AG04450 (cell line): ENCODE measurements at regions not wholly inside any gene's neighbourhood (a gene's known extent, or its start where the extent isn't known, plus 50 kb on each side); places are given as distances from the start of the nearest gene placed in this dataset.

ENCODE experiments used
- CTCF ChIA-PET: fragments of 300-600, 350-600 bp; formaldehyde crosslinking; extraction: SDS; loops from one replicate; lab custom pipeline; 2022; ENCODE audit warnings: antibody characterized with exemption, inconsistent platforms; lab: Charles Lee
- POLR2A ChIA-PET: fragments of 350-600 bp; formaldehyde crosslinking; extraction: SDS; loops from one replicate; lab custom pipeline; 2021; ENCODE audit warnings: antibody characterized with exemption, inconsistent platforms; lab: Yijun Ruan, JAX
- DNase-seq: peaks from one replicate; pipeline ENCODE4 v3.0.0-alpha.2; 2011; ENCODE audit warnings: low read depth, low spot score
- H3K27ac ChIP-seq: one replicate; pipeline ENCODE4 v1.5.1; 2012; ENCODE audit warnings: low read depth, low read length, control low read depth
- H3K27me3 ChIP-seq: one replicate; pipeline ENCODE4 v1.6.0; 2012; ENCODE audit warnings: low read length; ENCODE audit not compliant: control insufficient read depth, insufficient read depth
- H3K4me3 ChIP-seq: 2 replicates; pipeline ENCODE4 v1.5.1; 2011; ENCODE audit warnings: mild to moderate bottlenecking, low read depth, low read length, control low read depth
- H3K9me3 ChIP-seq: 2 replicates; pipeline ENCODE4 v1.5.1; 2012; ENCODE audit warnings: low read length; ENCODE audit not compliant: control insufficient read depth, insufficient read depth
- CTCF ChIP-seq: IDR thresholded peaks from 2 replicates; pipeline ENCODE4 v1.5.1; 2011; ENCODE audit warnings: low read depth, low read length, control low read depth, inconsistent platforms

- no peak for TF ChIP-seq CTCF
- DNase-seq = no peak
- Histone ChIP-seq H3K27me3 (no peaks in the 10 kb centered on the region), H3K27ac (no peak overlapping the region), H3K9me3 (no peaks in the 10 kb centered on the region), H3K4me3 (no peak overlapping the region)
- POLR2A ChIA-PET = no interaction called here
- CTCF ChIA-PET = no interaction called here
Measured at GRCh38 chr5:169433221-169433651, 132.3 kb upstream of the SLIT3 start.

DNA sequence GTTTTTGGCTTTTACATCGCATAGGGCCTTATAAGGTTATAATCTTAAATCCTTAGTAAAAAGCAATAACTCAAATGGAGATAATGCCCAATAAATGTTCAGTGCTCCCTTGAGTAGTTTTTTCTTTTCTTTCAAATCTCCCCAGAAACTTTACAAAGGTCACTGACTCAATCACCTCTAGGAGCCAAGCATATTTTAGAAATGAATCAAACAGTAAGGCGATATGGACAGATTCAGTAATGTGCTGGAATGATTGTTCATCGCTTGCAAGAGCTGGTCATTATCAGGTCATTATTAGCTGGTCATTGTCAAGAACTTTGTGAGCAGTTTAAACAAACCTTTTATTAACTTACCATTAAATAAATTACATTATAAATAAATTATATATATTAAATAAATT, 130.4 kb upstream of the SLIT3 start:
- no peak overlapping the region for H3K4me3 ChIP-seq
- no peaks in the 10 kb centered on the region for H3K9me3 ChIP-seq
- CTCF ChIA-PET = no interaction called here
- POLR2A ChIA-PET = no interaction called here
- no peaks in the 10 kb centered on the region for H3K27me3 ChIP-seq
- no peak overlapping the region for H3K27ac ChIP-seq
- no peak for DNase-seq
- no peak for TF ChIP-seq CTCF

DNA sequence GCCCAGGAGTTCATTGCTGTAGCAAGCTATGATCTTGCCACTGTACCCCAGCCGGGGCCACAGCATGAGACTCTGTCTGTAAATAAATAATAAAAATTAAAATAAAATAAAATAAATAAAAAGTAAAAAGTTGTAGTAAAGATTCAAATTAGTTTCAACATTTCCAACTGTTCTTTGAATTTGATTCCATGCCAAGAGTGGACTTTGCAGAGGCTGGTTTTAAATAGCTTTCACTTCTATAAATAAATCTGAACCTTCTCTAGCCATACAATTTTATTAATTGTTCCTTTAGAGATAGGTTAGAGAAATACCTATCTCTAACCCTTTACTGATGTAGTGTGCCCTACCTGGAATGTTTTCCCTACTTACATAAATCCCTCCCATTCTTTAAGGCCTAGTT, 129.7 kb upstream of the SLIT3 start:
- ChIA-PET POLR2A (no interaction called here), CTCF (no interaction called here)
- DNase-seq = no peak
- no peaks in the 10 kb centered on the region for H3K27me3 ChIP-seq
- no peak overlapping the region for H3K4me3 ChIP-seq
- no peak for TF ChIP-seq CTCF
- no peak overlapping the region for H3K27ac ChIP-seq
- H3K9me3 ChIP-seq = no peaks in the 10 kb centered on the region

DNA sequence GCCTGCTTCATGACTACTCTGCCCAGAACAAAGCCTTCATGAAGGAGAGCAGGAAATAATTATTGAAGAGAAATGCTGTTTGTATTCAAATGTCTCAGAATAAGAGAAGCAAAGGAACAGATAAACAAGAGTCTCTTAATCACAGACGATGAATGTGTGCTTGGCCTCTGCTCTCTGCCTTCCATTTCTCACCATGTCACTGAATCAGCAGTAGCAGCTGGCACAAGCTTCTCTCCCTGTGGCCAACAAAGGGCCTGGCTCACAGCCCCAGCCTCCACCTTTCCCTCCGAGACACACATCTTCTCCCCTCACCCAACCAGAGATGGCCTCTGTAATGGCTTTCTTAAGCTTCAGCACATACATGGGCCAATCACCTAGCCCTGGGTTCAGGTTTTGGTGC, 128.1 kb upstream of the SLIT3 start:
- ChIA-PET POLR2A (no interaction called here), CTCF (no interaction called here)
- no peak for DNase-seq
- Histone ChIP-seq H3K9me3 (no peaks in the 10 kb centered on the region), H3K27me3 (no peaks in the 10 kb centered on the region), H3K4me3 (no peak overlapping the region), H3K27ac (no peak overlapping the region)
- TF ChIP-seq CTCF = no peak

DNA sequence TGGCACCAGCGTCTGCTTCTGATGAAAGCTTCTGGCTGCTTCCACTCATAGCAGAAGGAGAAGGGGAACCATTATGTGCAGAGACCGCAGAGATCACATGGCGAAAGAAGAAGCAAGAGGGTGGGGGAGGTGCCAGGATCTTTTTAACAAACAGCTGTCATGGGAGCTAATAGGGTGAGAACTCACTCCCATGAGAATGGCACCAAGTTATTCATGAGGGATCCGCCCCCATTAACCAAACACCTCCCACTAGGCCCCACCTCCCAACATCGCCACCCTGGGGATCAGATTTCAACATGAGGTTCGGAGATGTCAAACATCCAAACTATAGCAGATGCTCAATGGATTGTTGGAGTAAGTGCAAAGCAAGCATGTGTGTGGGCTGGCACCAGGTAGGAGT, 125.8 kb upstream of the SLIT3 start:
- H3K27me3 ChIP-seq = no peaks in the 10 kb centered on the region
- H3K27ac ChIP-seq = no peak overlapping the region
- DNase-seq = no peak
- no peak overlapping the region for H3K4me3 ChIP-seq
- ChIA-PET CTCF (no interaction called here), POLR2A (no interaction called here)
- H3K9me3 ChIP-seq = no peaks in the 10 kb centered on the region
- TF ChIP-seq CTCF = no peak
